Gastroesophageal sphincter (tissue), 3 donors: ENCODE measurements at regions not wholly inside any gene's neighbourhood (a gene's known extent, or its start where the extent isn't known, plus 50 kb on each side); places are given as distances from the start of the nearest gene placed in this dataset.

Experiments used
- EP300 ChIP-seq: sonication (generic); formaldehyde crosslinking; IDR thresholded peaks from one replicate; pipeline ENCODE4 v1.6.1; 2017; ENCODE audit warnings: antibody characterized with exemption, mild to moderate bottlenecking
- POLR2A ChIP-seq, 2 donors: fragments of 450-650 bp; IDR thresholded peaks; one replicate each; pipeline ENCODE4 v1.6.1; 2017; ENCODE audit warnings: antibody characterized with exemption in 2 of 2, mild to moderate bottlenecking in 2 of 2, moderate library complexity in 1 of 2
- TF ChIP-seq, protein P1 (sequence below), 4 experiments: fragments of 200-600 bp in 2 of 4; fragments of 450-650 bp in 2 of 4; sonication (generic) in 1 of 4; IDR thresholded peaks; one replicate each; pipeline ENCODE4 v1.5.1; 2017 to 2019; ENCODE audit warnings: antibody characterized with exemption in 4 of 4, mild to moderate bottlenecking in 2 of 4, moderate library complexity in 2 of 4

DNA sequence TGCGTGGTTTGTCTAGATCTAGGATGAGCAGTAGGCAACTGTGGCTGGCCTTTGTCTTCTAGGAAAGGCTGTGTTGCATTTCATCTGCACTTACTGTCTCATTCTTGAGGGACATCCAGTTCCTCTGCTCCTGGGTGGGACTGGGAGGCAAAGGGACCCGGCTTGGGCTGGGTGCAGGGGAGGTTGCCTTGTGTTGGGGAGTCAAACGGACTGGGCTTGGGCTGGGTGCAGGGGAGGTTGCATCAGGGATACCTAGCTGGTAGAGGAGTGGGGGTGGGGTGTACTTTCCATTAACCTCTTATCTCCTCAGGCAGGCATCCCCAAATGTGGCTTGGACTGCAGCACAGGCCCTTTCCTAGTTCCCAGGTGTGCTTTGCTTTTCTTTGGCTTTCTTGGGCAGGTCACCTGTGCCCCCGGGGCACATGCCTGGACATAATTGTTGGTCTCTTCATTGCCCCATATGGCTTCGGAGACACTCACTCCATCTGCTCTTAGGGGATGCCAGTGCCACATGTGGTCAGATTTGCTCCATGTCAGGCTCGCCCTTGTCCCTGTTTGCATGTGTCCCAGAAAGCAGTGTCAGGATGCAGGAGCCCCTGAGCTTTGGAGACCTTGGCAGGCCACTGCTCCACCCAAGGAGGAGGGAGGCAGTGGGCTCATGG, 1682.9 kb downstream of the TP53TG3F start:
- TF ChIP-seq POLR2A (IDR thresholded peaks at IDR 0.05), result no peak
- TF ChIP-seq, protein P1, sequence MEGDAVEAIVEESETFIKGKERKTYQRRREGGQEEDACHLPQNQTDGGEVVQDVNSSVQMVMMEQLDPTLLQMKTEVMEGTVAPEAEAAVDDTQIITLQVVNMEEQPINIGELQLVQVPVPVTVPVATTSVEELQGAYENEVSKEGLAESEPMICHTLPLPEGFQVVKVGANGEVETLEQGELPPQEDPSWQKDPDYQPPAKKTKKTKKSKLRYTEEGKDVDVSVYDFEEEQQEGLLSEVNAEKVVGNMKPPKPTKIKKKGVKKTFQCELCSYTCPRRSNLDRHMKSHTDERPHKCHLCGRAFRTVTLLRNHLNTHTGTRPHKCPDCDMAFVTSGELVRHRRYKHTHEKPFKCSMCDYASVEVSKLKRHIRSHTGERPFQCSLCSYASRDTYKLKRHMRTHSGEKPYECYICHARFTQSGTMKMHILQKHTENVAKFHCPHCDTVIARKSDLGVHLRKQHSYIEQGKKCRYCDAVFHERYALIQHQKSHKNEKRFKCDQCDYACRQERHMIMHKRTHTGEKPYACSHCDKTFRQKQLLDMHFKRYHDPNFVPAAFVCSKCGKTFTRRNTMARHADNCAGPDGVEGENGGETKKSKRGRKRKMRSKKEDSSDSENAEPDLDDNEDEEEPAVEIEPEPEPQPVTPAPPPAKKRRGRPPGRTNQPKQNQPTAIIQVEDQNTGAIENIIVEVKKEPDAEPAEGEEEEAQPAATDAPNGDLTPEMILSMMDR (IDR thresholded peaks at IDR 0.05), result no peak
- no peak for TF ChIP-seq EP300
